Gastroesophageal sphincter (tissue), 4 donors: ENCODE measurements at regions not wholly inside any gene's neighbourhood (a gene's known extent, or its start where the extent isn't known, plus 50 kb on each side); places are given as distances from the start of the nearest gene placed in this dataset.

Experiments used
- ATAC-seq: fragments of 150-250 bp; one replicate; pipeline ENCODE4 v1.9.1; 2016; ENCODE audit warnings: mild to moderate bottlenecking, moderate library complexity
- H3K27ac ChIP-seq, 4 donors: fragments of 200-600 bp; sonication (generic) in 3 of 4; 1 replicate in 3 of 4; 2 replicates in 1 of 4; pipeline ENCODE4 v1.5.1; 2016 to 2019
- H3K27me3 ChIP-seq: fragments of 200-600 bp; sonication (generic); one replicate; pipeline ENCODE4 v1.5.1; 2019
- H3K36me3 ChIP-seq, 2 donors: fragments of 200-600 bp; sonication (generic); one replicate each; pipeline ENCODE4 v1.5.1; 2019; ENCODE audit warnings: control low read depth in 1 of 2
- H3K4me1 ChIP-seq, 3 donors: fragments of 200-600 bp; sonication (generic); 1 replicate in 2 of 3; 2 replicates in 1 of 3; pipeline ENCODE4 v1.5.1; 2016 to 2019; ENCODE audit warnings: control low read depth in 2 of 3
- H3K4me3 ChIP-seq, 2 donors: fragments of 200-600 bp; sonication (generic); one replicate each; pipeline ENCODE4 v1.5.1; 2019; ENCODE audit warnings: mild to moderate bottlenecking in 1 of 2, moderate library complexity in 1 of 2
- H3K9me3 ChIP-seq, 3 donors: fragments of 200-600 bp; sonication (generic); one replicate each; pipeline ENCODE4 v1.5.1; 2017 to 2019; ENCODE audit warnings: control low read depth in 2 of 3
- EP300 ChIP-seq: sonication (generic); formaldehyde crosslinking; IDR thresholded peaks from one replicate; pipeline ENCODE4 v1.6.1; 2017; ENCODE audit warnings: antibody characterized with exemption, mild to moderate bottlenecking
- POLR2A ChIP-seq, 2 donors: fragments of 450-650 bp; IDR thresholded peaks; one replicate each; pipeline ENCODE4 v1.6.1; 2017; ENCODE audit warnings: antibody characterized with exemption in 2 of 2, mild to moderate bottlenecking in 2 of 2, moderate library complexity in 1 of 2
- POLR2AphosphoS5 ChIP-seq: sonication (generic); formaldehyde crosslinking; IDR thresholded peaks from one replicate; pipeline ENCODE4 v1.6.1; 2017; ENCODE audit warnings: antibody characterized with exemption
- WGBS, 2 donors: methylation state at CpG; one replicate each; pipeline ENCODE4 v1.1.5; 2018; ENCODE audit warnings: low coverage in 1 of 2; 5-methylcytosine and 5-hydroxymethylcytosine counted together
- TF ChIP-seq, protein P1 (sequence below), 4 experiments: fragments of 200-600 bp in 2 of 4; fragments of 450-650 bp in 2 of 4; sonication (generic) in 1 of 4; IDR thresholded peaks; one replicate each; pipeline ENCODE4 v1.5.1; 2017 to 2019; ENCODE audit warnings: antibody characterized with exemption in 4 of 4, mild to moderate bottlenecking in 2 of 4, moderate library complexity in 2 of 4

DNA sequence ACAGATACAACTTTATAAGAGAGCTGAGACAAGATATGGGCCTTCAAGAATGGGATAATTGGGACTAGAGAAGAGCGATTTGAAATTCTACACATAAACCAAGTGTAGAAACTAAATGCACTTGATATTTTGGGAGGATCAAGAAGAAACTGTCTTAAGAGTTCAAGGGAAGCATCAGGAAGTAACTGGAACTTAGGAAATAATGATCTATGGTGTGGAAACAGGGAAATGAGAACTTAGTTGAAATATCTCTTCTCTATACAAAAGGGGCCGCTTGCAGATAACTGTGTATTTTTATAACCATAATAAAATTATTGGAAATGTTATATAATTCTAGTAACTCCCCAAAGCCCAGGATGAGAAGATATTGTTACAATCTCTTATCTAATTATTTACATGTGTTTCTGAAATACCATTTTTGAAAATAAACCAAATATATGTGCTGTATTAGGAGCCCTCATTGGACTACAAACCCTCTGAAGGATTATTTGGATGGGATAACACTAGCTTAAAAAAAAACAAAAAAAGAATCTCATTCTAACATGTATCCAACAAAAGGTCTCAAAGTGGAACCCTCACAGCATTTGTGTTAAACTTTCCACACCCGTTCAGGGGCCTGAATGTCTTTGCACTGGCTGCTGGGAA is 84.7 kb upstream of the FLRT2 start:
- TF ChIP-seq, protein P1, sequence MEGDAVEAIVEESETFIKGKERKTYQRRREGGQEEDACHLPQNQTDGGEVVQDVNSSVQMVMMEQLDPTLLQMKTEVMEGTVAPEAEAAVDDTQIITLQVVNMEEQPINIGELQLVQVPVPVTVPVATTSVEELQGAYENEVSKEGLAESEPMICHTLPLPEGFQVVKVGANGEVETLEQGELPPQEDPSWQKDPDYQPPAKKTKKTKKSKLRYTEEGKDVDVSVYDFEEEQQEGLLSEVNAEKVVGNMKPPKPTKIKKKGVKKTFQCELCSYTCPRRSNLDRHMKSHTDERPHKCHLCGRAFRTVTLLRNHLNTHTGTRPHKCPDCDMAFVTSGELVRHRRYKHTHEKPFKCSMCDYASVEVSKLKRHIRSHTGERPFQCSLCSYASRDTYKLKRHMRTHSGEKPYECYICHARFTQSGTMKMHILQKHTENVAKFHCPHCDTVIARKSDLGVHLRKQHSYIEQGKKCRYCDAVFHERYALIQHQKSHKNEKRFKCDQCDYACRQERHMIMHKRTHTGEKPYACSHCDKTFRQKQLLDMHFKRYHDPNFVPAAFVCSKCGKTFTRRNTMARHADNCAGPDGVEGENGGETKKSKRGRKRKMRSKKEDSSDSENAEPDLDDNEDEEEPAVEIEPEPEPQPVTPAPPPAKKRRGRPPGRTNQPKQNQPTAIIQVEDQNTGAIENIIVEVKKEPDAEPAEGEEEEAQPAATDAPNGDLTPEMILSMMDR (IDR thresholded peaks at IDR 0.05) = no peak
- TF ChIP-seq POLR2AphosphoS5 (no peak), POLR2A (IDR thresholded peaks at IDR 0.05) (no peak), EP300 (no peak)
- H3K36me3 ChIP-seq = no peaks in the 10 kb centered on the region
- H3K27ac ChIP-seq = no peak overlapping the region
- H3K9me3 ChIP-seq = no peaks in the 10 kb centered on the region
- WGBS, 2 donors = 74 to 89% methylated on average over 2 to 3 of the region's 3 CpGs
- no peak overlapping the region for H3K4me3 ChIP-seq
- no peaks in the 10 kb centered on the region for H3K27me3 ChIP-seq
- no peak for ATAC-seq
- H3K4me1 ChIP-seq = no peaks in the 10 kb centered on the region

- Histone ChIP-seq H3K27me3 (no peaks in the 10 kb centered on the region), H3K4me3 (no peak overlapping the region), H3K36me3 (no peaks in the 10 kb centered on the region), H3K9me3 (no peaks in the 10 kb centered on the region), H3K4me1 (no peaks in the 10 kb centered on the region), H3K27ac (no peak overlapping the region)
- no peak for ATAC-seq
- 81 to 96% methylated on average over 2 of the region's 2 CpGs for WGBS, 2 donors
- TF ChIP-seq EP300 (no peak), POLR2AphosphoS5 (no peak)
These were observed 82.1 kb upstream of the FLRT2 start for GRCh38 chr14:85447883-85448282.

- H3K4me1 ChIP-seq = no peaks in the 10 kb centered on the region
These were observed 78.5 kb upstream of the FLRT2 start for GRCh38 chr14:85451421-85451820.

GRCh38 chr14:85453401-85454225 is 76.3 kb upstream of the FLRT2 start:
- no peak overlapping the region for H3K27ac ChIP-seq
- 44 to 55% methylated on average over 1 to 2 of the region's 2 CpGs for WGBS, 2 donors
- H3K4me1 ChIP-seq = no peaks in the 10 kb centered on the region
- H3K9me3 ChIP-seq = no peaks in the 10 kb centered on the region
- ATAC-seq = no peak
- no peak overlapping the region for H3K4me3 ChIP-seq
- no peaks in the 10 kb centered on the region for H3K27me3 ChIP-seq
- TF ChIP-seq, protein P1 (IDR thresholded peaks at IDR 0.05) = no peak
- TF ChIP-seq POLR2A (IDR thresholded peaks at IDR 0.05) = no peak
- TF ChIP-seq POLR2AphosphoS5 = no peak
- TF ChIP-seq EP300 = no peak
- H3K36me3 ChIP-seq = no peaks in the 10 kb centered on the region

More at GRCh38 chr14:85451421-85451820, 78.5 kb upstream of the FLRT2 start:
- no peak for ATAC-seq
- Histone ChIP-seq H3K27me3 (no peaks in the 10 kb centered on the region), H3K27ac (no peak overlapping the region), H3K36me3 (no peaks in the 10 kb centered on the region), H3K9me3 (no peaks in the 10 kb centered on the region), H3K4me3 (no peak overlapping the region)
- TF ChIP-seq POLR2AphosphoS5 = no peak
- TF ChIP-seq, protein P1 (IDR thresholded peaks at IDR 0.05) = no peak

- Histone ChIP-seq H3K36me3 (no peaks in the 10 kb centered on the region), H3K4me1 (no peaks in the 10 kb centered on the region), H3K9me3 (no peaks in the 10 kb centered on the region), H3K4me3 (no peak overlapping the region), H3K27me3 (no peaks in the 10 kb centered on the region), H3K27ac (no peak overlapping the region)
- WGBS, 2 donors = 100% methylated on average over 1 to 3 of the region's 3 CpGs
- ATAC-seq = no peak
- TF ChIP-seq POLR2A (IDR thresholded peaks at IDR 0.05) = no peak
- no peak for TF ChIP-seq EP300
- no peak for TF ChIP-seq POLR2AphosphoS5
- TF ChIP-seq, protein P1 (IDR thresholded peaks at IDR 0.05) = no peak
These were observed 75.6 kb upstream of the FLRT2 start for GRCh38 chr14:85454226-85454813.
